ENCODE measurements at regions not wholly inside any gene's neighbourhood (a gene's known extent, or its start where the extent isn't known, plus 50 kb on each side); places are given as distances from the start of the nearest gene placed in this dataset.

DNA sequence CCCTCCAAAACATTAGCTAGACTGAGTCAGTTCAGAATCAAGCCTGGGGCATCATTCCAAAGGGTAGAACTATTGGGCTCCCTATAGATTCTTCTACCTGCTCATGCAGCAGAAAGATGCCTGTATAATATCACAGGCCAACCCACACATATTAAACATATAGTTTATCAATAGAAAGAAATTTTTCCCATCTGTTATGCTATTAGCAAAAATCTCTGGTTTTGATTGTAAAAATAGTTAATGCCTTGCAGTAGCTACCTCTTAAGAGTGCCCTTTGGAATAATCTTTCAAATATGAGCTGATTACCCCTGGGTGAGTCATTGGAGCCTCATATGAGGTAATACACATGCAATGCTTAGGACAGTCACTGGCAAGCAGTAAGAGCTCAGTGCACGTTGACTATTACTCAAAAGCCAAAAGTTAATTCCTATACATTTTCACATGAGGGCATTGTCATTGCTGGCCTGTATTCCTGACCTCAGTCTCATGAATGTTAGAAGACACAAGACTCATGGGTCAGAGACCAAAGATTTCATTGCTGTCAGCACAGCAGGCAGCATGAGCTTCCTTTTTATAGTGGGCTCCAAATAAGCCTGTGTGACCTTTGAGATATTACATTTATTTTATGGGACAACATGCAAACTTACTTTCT is 180.0 kb downstream of the FGFR2 start:
- 60% methylated on average over 1 of the region's 1 CpG for WGBS (ENCODE audit: low lambda C conversion rate, missing lambda C conversion rate)
- peak overlapping the region; percentile 92 for H3K27ac ChIP-seq

DNA sequence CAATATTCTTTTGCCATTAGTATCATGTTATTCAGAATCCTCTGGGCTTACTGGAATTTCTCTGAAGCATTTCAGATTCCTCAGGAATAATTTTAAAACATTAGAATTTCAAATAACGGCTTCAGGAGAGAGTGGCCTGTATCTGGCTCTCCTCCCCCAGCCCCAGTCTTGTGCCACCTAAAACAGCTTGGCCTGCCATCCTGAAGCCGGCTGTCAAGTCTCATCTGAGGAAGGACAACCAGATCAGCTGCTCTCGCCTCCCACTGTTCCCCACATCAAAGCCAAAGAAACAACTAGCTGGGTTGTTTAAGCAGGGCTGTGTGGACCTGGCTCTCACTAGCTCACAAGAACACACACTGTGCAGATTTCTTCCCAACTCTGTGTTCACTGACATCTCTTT is 178.2 kb downstream of the FGFR2 start:
- Histone ChIP-seq H3K4me1 (ENCODE audit: insufficient read depth) (peaks cover 27% of the 10 kb centered on the region), H3K4me2 (no peak overlapping the region), H3K36me3 (replicated peaks; ENCODE audit: insufficient read depth, low read depth) (no peaks in the 10 kb centered on the region), H3K9me2 (replicated peaks; ENCODE audit: insufficient read depth) (no peaks in the 10 kb centered on the region), H3K27ac (peak overlapping the region; percentile 92), H3K79me2 (no peaks in the 10 kb centered on the region), H3K27me3 (no peaks in the 10 kb centered on the region), H4K20me1 (ENCODE audit: insufficient read depth, poor library complexity, severe bottlenecking) (no peaks in the 10 kb centered on the region), H3K9me3 (ENCODE audit: low read depth) (no peaks in the 10 kb centered on the region), H2AFZ (no peak overlapping the region), H3K4me3 (no peak overlapping the region)
- 92% methylated on average over 3 of the region's 3 CpGs for WGBS (ENCODE audit: low lambda C conversion rate, missing lambda C conversion rate)
- TF ChIP-seq EZH2phosphoT487 (IDR thresholded peaks at IDR 0.05; ENCODE audit: low read depth, severe bottlenecking, unreplicated experiment) (no peak), EZH2 (IDR thresholded peaks at IDR 0.05; ENCODE audit: borderline replicate concordance) (no peak)
- TF ChIP-seq, protein P1, sequence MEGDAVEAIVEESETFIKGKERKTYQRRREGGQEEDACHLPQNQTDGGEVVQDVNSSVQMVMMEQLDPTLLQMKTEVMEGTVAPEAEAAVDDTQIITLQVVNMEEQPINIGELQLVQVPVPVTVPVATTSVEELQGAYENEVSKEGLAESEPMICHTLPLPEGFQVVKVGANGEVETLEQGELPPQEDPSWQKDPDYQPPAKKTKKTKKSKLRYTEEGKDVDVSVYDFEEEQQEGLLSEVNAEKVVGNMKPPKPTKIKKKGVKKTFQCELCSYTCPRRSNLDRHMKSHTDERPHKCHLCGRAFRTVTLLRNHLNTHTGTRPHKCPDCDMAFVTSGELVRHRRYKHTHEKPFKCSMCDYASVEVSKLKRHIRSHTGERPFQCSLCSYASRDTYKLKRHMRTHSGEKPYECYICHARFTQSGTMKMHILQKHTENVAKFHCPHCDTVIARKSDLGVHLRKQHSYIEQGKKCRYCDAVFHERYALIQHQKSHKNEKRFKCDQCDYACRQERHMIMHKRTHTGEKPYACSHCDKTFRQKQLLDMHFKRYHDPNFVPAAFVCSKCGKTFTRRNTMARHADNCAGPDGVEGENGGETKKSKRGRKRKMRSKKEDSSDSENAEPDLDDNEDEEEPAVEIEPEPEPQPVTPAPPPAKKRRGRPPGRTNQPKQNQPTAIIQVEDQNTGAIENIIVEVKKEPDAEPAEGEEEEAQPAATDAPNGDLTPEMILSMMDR (IDR thresholded peaks at IDR 0.05; ENCODE audit: poor library complexity) = no peak
- DNase-seq (ENCODE audit: low spot score) = no peak

More for the DNA sequence above, 180.0 kb downstream of the FGFR2 start:
- H3K4me3 ChIP-seq = no peak overlapping the region
- no peak overlapping the region for H3K4me2 ChIP-seq
- peak; percentile 61 for DNase-seq (ENCODE audit: low spot score)
- H3K79me2 ChIP-seq = no peaks in the 10 kb centered on the region
- H2AFZ ChIP-seq = no peak overlapping the region
- H4K20me1 ChIP-seq (ENCODE audit: insufficient read depth, poor library complexity, severe bottlenecking) = no peaks in the 10 kb centered on the region
- H3K27me3 ChIP-seq = no peaks in the 10 kb centered on the region
- H3K36me3 ChIP-seq (replicated peaks; ENCODE audit: insufficient read depth, low read depth) = no peaks in the 10 kb centered on the region
- H3K9me2 ChIP-seq (replicated peaks; ENCODE audit: insufficient read depth) = no peaks in the 10 kb centered on the region
- H3K9me3 ChIP-seq (ENCODE audit: low read depth) = no peaks in the 10 kb centered on the region
- H3K4me1 ChIP-seq (ENCODE audit: insufficient read depth) = peaks cover 22% of the 10 kb centered on the region
- TF ChIP-seq EZH2 (IDR thresholded peaks at IDR 0.05; ENCODE audit: borderline replicate concordance) (no peak), EZH2phosphoT487 (IDR thresholded peaks at IDR 0.05; ENCODE audit: low read depth, severe bottlenecking, unreplicated experiment) (no peak)
- TF ChIP-seq, protein P1 (IDR thresholded peaks at IDR 0.05; ENCODE audit: poor library complexity) = no peak

DNA sequence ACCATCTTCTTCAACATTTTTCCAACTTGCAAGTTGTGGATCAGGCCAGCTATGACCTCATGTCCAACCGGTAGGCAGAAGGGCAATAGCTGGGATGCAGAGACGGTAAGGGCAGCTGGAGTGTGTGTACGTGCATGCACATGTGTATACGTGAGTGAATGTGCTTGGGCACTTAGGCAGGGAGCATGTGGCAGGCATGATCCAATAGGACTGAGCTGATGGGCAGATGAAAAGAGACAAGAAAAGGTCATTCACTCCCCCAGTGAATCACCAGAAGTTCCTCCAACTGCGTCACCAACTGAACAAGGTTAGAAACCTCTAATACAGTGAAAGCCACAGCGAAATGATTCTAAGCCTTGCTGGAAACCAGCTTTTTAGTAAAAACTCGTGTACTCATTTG is 176.1 kb downstream of the FGFR2 start:
- TF ChIP-seq EZH2 (IDR thresholded peaks at IDR 0.05; ENCODE audit: borderline replicate concordance) (no peak), EZH2phosphoT487 (IDR thresholded peaks at IDR 0.05; ENCODE audit: low read depth, severe bottlenecking, unreplicated experiment) (no peak)
- TF ChIP-seq, protein P1 (IDR thresholded peaks at IDR 0.05; ENCODE audit: poor library complexity) = no peak
- H3K27me3 ChIP-seq = no peaks in the 10 kb centered on the region
- no peak overlapping the region for H2AFZ ChIP-seq
- H3K9me3 ChIP-seq (ENCODE audit: low read depth) = no peaks in the 10 kb centered on the region
- H3K9me2 ChIP-seq (replicated peaks; ENCODE audit: insufficient read depth) = no peaks in the 10 kb centered on the region
- H4K20me1 ChIP-seq (ENCODE audit: insufficient read depth, poor library complexity, severe bottlenecking) = no peaks in the 10 kb centered on the region
- no peak overlapping the region for H3K27ac ChIP-seq
- H3K4me3 ChIP-seq = no peak overlapping the region
- H3K4me2 ChIP-seq = no peak overlapping the region
- no peaks in the 10 kb centered on the region for H3K36me3 ChIP-seq (replicated peaks; ENCODE audit: insufficient read depth, low read depth)
- no peak for DNase-seq (ENCODE audit: low spot score)
- H3K79me2 ChIP-seq = no peaks in the 10 kb centered on the region
- peaks cover 36% of the 10 kb centered on the region for H3K4me1 ChIP-seq (ENCODE audit: insufficient read depth)
- WGBS (ENCODE audit: low lambda C conversion rate, missing lambda C conversion rate) = 94% methylated on average over 7 of the region's 7 CpGs
